ENCODE measurements at regions not wholly inside any gene's neighbourhood (a gene's known extent, or its start where the extent isn't known, plus 50 kb on each side); places are given as distances from the start of the nearest gene placed in this dataset.

- no peak for TF ChIP-seq CTCF (IDR thresholded peaks at IDR 0.05; ENCODE audit: low read depth, low read length, missing control alignments)
- no peak for DNase-seq (ENCODE audit: extremely low read depth, low read depth)
- H3K4me3 ChIP-seq (replicated peaks; ENCODE audit: low read depth, low read length): no peak overlapping the region
Measured at GRCh38 chr2:219702796-219703545, 75.5 kb downstream of the SLC4A3 start.

- no peak for DNase-seq (ENCODE audit: extremely low read depth, low read depth)
- TF ChIP-seq CTCF (IDR thresholded peaks at IDR 0.05; ENCODE audit: low read depth, low read length, missing control alignments): no peak
- H3K4me3 ChIP-seq (replicated peaks; ENCODE audit: low read depth, low read length): no peak overlapping the region
Measured at GRCh38 chr2:219704878-219705277, 77.4 kb downstream of the SLC4A3 start.

- no peak for DNase-seq (ENCODE audit: extremely low read depth, low read depth)
- no peak for TF ChIP-seq CTCF (IDR thresholded peaks at IDR 0.05; ENCODE audit: low read depth, low read length, missing control alignments)
- H3K4me3 ChIP-seq (replicated peaks; ENCODE audit: low read depth, low read length): no peak overlapping the region
Measured at GRCh38 chr2:219706823-219707281, 79.4 kb downstream of the SLC4A3 start.

GRCh38 chr2:219707496-219708285 lies 80.3 kb downstream of the SLC4A3 start:
- TF ChIP-seq CTCF (IDR thresholded peaks at IDR 0.05; ENCODE audit: low read depth, low read length, missing control alignments): no peak
- DNase-seq (ENCODE audit: extremely low read depth, low read depth): no peak
- no peak overlapping the region for H3K4me3 ChIP-seq (replicated peaks; ENCODE audit: low read depth, low read length)

GRCh38 chr2:219709331-219709761 lies 81.9 kb downstream of the SLC4A3 start:
- no peak for TF ChIP-seq CTCF (IDR thresholded peaks at IDR 0.05; ENCODE audit: low read depth, low read length, missing control alignments)
- H3K4me3 ChIP-seq (replicated peaks; ENCODE audit: low read depth, low read length): no peak overlapping the region
- DNase-seq (ENCODE audit: extremely low read depth, low read depth): no peak

GRCh38 chr2:219713110-219713509 lies 85.7 kb downstream of the SLC4A3 start:
- no peak for TF ChIP-seq CTCF (IDR thresholded peaks at IDR 0.05; ENCODE audit: low read depth, low read length, missing control alignments)
- H3K4me3 ChIP-seq (replicated peaks; ENCODE audit: low read depth, low read length): no peak overlapping the region
- no peak for DNase-seq (ENCODE audit: extremely low read depth, low read depth)

All from HFF-Myc (cell line).